SK-N-SH (cell line): ENCODE measurements at regions not wholly inside any gene's neighbourhood (a gene's known extent, or its start where the extent isn't known, plus 50 kb on each side); places are given as distances from the start of the nearest gene placed in this dataset.

Experiments
- CTCF ChIA-PET: fragments of 300-600, 350-600 bp; formaldehyde crosslinking; extraction: SDS; loops from one replicate; lab custom pipeline; 2021; lab: Yijun Ruan, JAX
- POLR2A ChIA-PET: fragments of 350-600 bp; sonication (Branson Sonifier 250); formaldehyde crosslinking; extraction: SDS; loops from one replicate; lab custom pipeline; 2020; ENCODE audit warnings: antibody characterized with exemption, inconsistent platforms; lab: Yijun Ruan, JAX
- DNase-seq: peaks from one replicate; pipeline ENCODE4 v3.0.0; 2012
- H2AFZ ChIP-seq: fragments of 200-600 bp; sonication (generic); 2 replicates; pipeline ENCODE4 v1.8.1; 2016; ENCODE audit warnings: antibody characterized with exemption, mild to moderate bottlenecking, low read depth
- H3F3A ChIP-seq: fragments of 200-600 bp; sonication (generic); replicated peaks from 2 replicates; pipeline ENCODE3; 2016; ENCODE audit warnings: antibody characterized with exemption, mild to moderate bottlenecking; ENCODE audit not compliant: insufficient read depth
- H3K27ac ChIP-seq, 2 experiments: fragments of 200-500 bp in 1 of 2; fragments of 200-600 bp in 1 of 2; sonication (Bioruptor generic) in 1 of 2; sonication (generic), shearing (Covaris generic) in 1 of 2; 2 replicates each; pipeline versions ENCODE4 v1.5.1 to v1.6.1; 2014 to 2016; ENCODE audit warnings: low read depth in 2 of 2, inconsistent platforms in 1 of 2, low read length in 1 of 2, mild to moderate bottlenecking in 1 of 2, mixed read lengths in 1 of 2
- H3K27me3 ChIP-seq: fragments of 200-600 bp; sonication (generic), shearing (Covaris generic); 2 replicates; pipeline ENCODE4 v1.6.1; 2016; ENCODE audit warnings: mixed run types; ENCODE audit not compliant: insufficient read depth
- H3K36me3 ChIP-seq, 2 experiments: fragments of 200-500 bp in 1 of 2; fragments of 200-600 bp in 1 of 2; sonication (Bioruptor generic) in 1 of 2; sonication (generic) in 1 of 2; replicated peaks in 1 of 2; 2 replicates each; pipeline versions ENCODE3 to v1.5.1; 2014 to 2016; ENCODE audit warnings: low read length in 1 of 2, mild to moderate bottlenecking in 1 of 2; ENCODE audit not compliant: insufficient read depth in 2 of 2, control insufficient read depth in 1 of 2
- H3K4me1 ChIP-seq, 2 experiments: fragments of 200-500 bp in 1 of 2; fragments of 200-600 bp in 1 of 2; sonication (Bioruptor generic) in 1 of 2; sonication (generic), shearing (Covaris generic) in 1 of 2; 2 replicates each; pipeline versions ENCODE4 v1.5.1 to v1.6.1; 2014 to 2016; ENCODE audit warnings: low read depth in 1 of 2, low read length in 1 of 2, mixed run types in 1 of 2; ENCODE audit not compliant: insufficient read depth in 2 of 2, control insufficient read depth in 1 of 2
- H3K4me2 ChIP-seq: fragments of 200-600 bp; sonication (generic), shearing (Covaris generic); 2 replicates; pipeline ENCODE4 v1.6.1; 2017; ENCODE audit warnings: mixed run types
- H3K4me3 ChIP-seq, 2 experiments: fragments of 200-500 bp in 1 of 2; fragments of 200-600 bp in 1 of 2; sonication (Bioruptor generic) in 1 of 2; sonication (generic), shearing (Covaris generic) in 1 of 2; 2 replicates each; pipeline versions ENCODE4 v1.5.1 to v1.8.1; 2014 to 2016; ENCODE audit warnings: low read depth in 2 of 2, inconsistent platforms in 1 of 2, low read length in 1 of 2, mild to moderate bottlenecking in 1 of 2, mixed read lengths in 1 of 2, moderate library complexity in 1 of 2
- H3K79me2 ChIP-seq: fragments of 200-600 bp; sonication (generic); 2 replicates; pipeline ENCODE4 v1.8.1; 2017; ENCODE audit warnings: mild to moderate bottlenecking; ENCODE audit not compliant: insufficient read depth
- H3K9ac ChIP-seq: fragments of 200-600 bp; sonication (generic); 2 replicates; pipeline ENCODE4 v1.6.1; 2017; ENCODE audit warnings: mixed run types
- H3K9me2 ChIP-seq: fragments of 200-600 bp; sonication (generic); 2 replicates; pipeline ENCODE4 v1.6.1; 2017; ENCODE audit warnings: mixed run types
- H3K9me3 ChIP-seq: fragments of 200-600 bp; sonication (generic); 2 replicates; pipeline ENCODE4 v1.6.1; 2017; ENCODE audit warnings: mixed run types, mild to moderate bottlenecking, moderate library complexity
- H4K20me1 ChIP-seq: fragments of 200-600 bp; sonication (generic); 2 replicates; pipeline ENCODE4 v1.6.1; 2017; ENCODE audit warnings: mild to moderate bottlenecking, mixed run types; ENCODE audit not compliant: insufficient read depth
- CTCF ChIP-seq: fragments of 200-600 bp; sonication (generic); IDR thresholded peaks from 2 replicates; pipeline ENCODE4 v1.6.1; 2017; ENCODE audit warnings: antibody characterized with exemption, mild to moderate bottlenecking, moderate library complexity
- ELF1 ChIP-seq: IDR thresholded peaks from 2 replicates; pipeline ENCODE4 v1.4.0; 2012
- FOXJ3 ChIP-seq: sonication (generic); formaldehyde crosslinking; IDR thresholded peaks from 2 replicates; pipeline ENCODE4 v1.5.1; 2020; ENCODE audit warnings: mild to moderate bottlenecking, missing genetic modification reagents
- GABPA ChIP-seq: IDR thresholded peaks from 2 replicates; pipeline ENCODE4 v1.4.0; 2012; ENCODE audit warnings: low read depth, mild to moderate bottlenecking
- GATA2 ChIP-seq: sonication (generic); formaldehyde crosslinking; IDR thresholded peaks from 2 replicates; pipeline ENCODE4 v1.5.0; 2020; ENCODE audit warnings: mild to moderate bottlenecking, missing genetic modification reagents
- MEF2A ChIP-seq: IDR thresholded peaks from 2 replicates; pipeline ENCODE4 v1.4.0; 2012; ENCODE audit warnings: low read depth, borderline replicate concordance
- MXI1 ChIP-seq: IDR thresholded peaks from 2 replicates; pipeline ENCODE4 v1.6.1; 2012; ENCODE audit warnings: mild to moderate bottlenecking, low read depth, low read length, improper control_type of control experiment
- NFIC ChIP-seq: IDR thresholded peaks from 2 replicates; pipeline ENCODE4 v1.4.0; 2012; ENCODE audit warnings: borderline replicate concordance
- RAD21 ChIP-seq: IDR thresholded peaks from 2 replicates; pipeline ENCODE4 v1.6.1; 2012; ENCODE audit warnings: mild to moderate bottlenecking, low read length
- RCOR1 ChIP-seq: fragments of 150-350 bp; IDR thresholded peaks from 2 replicates; pipeline ENCODE4 v1.6.1; 2017; ENCODE audit warnings: antibody characterized with exemption, low read length
- RFX5 ChIP-seq: IDR thresholded peaks from 2 replicates; pipeline ENCODE4 v1.6.1; 2012; ENCODE audit warnings: mild to moderate bottlenecking, improper control_type of control experiment, low read length
- SIN3A ChIP-seq: IDR thresholded peaks from 2 replicates; pipeline ENCODE4 v1.6.1; 2012; ENCODE audit warnings: low read depth, mild to moderate bottlenecking, low read length, moderate library complexity, borderline replicate concordance
- TAF1 ChIP-seq: IDR thresholded peaks from 2 replicates; pipeline ENCODE4 v1.6.1; 2012; ENCODE audit warnings: low read depth, mild to moderate bottlenecking, low read length, moderate library complexity, borderline replicate concordance
- TEAD4 ChIP-seq: IDR thresholded peaks from 2 replicates; pipeline ENCODE4 v1.4.0; 2012; ENCODE audit warnings: mild to moderate bottlenecking, borderline replicate concordance; ENCODE audit not compliant: insufficient read depth
- USF1 ChIP-seq: IDR thresholded peaks from 2 replicates; pipeline ENCODE4 v1.4.0; 2012; ENCODE audit warnings: low read depth, borderline replicate concordance
- YY1 ChIP-seq: IDR thresholded peaks from 2 replicates; pipeline ENCODE4 v1.4.0; 2012; ENCODE audit warnings: low read depth, mild to moderate bottlenecking
- ZBTB33 ChIP-seq: IDR thresholded peaks from 2 replicates; pipeline ENCODE4 v1.4.0; 2012; ENCODE audit warnings: low read depth, borderline replicate concordance
- WGBS: methylation state at CpG from one replicate; pipeline ENCODE4 v1.1.6; 2017; ENCODE audit warnings: low lambda C conversion rate; 5-methylcytosine and 5-hydroxymethylcytosine counted together
- TF ChIP-seq, protein P1 (sequence below): IDR thresholded peaks from 2 replicates; pipeline ENCODE4 v1.4.0; 2012; ENCODE audit warnings: low read depth
- TF ChIP-seq, protein P2 (sequence below): fragments of 150-350 bp; IDR thresholded peaks from 2 replicates; pipeline ENCODE4 v1.6.1; 2016; ENCODE audit warnings: mild to moderate bottlenecking, low read depth, low read length

- WGBS = 52% methylated on average over 11 of the region's 11 CpGs
- no peak overlapping the region for H3K4me3 ChIP-seq
- no peaks in the 10 kb centered on the region for H3F3A ChIP-seq
- H3K4me1 ChIP-seq = peaks cover 0 to 3% of the 10 kb centered on the region in 2 experiments; a peak in 1 of 4 replicates
- ChIA-PET POLR2A (no interaction called here), CTCF (no interaction called here)
- no peak overlapping the region for H2AFZ ChIP-seq
- H3K9me2 ChIP-seq = no peaks in the 10 kb centered on the region
- no peak overlapping the region for H3K27ac ChIP-seq
- H3K9ac ChIP-seq = no peak overlapping the region
- no peaks in the 10 kb centered on the region for H3K79me2 ChIP-seq
- peaks cover 27% of the 10 kb centered on the region for H3K27me3 ChIP-seq
- H3K36me3 ChIP-seq = no peaks in the 10 kb centered on the region
- TF ChIP-seq, protein P1, sequence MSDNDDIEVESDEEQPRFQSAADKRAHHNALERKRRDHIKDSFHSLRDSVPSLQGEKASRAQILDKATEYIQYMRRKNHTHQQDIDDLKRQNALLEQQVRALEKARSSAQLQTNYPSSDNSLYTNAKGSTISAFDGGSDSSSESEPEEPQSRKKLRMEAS = no peak
- TF ChIP-seq SIN3A = no peak
- TF ChIP-seq RAD21 = no peak
- no peak for TF ChIP-seq TEAD4
- no peak for TF ChIP-seq FOXJ3 (CRISPR knock-in tag)
- no peak for TF ChIP-seq GABPA
- TF ChIP-seq USF1 = no peak
- no peaks in the 10 kb centered on the region for H4K20me1 ChIP-seq
- DNase-seq = no peak
- H3K9me3 ChIP-seq = no peaks in the 10 kb centered on the region
- H3K4me2 ChIP-seq = no peak overlapping the region
These were observed 82.2 kb downstream of the RBFOX3 start for GRCh38 chr17:79528592-79529125.

- Histone ChIP-seq H3K79me2 (no peaks in the 10 kb centered on the region), H3K9me3 (no peaks in the 10 kb centered on the region), H3K27me3 (peaks cover 29% of the 10 kb centered on the region), H2AFZ (no peak overlapping the region), H4K20me1 (no peaks in the 10 kb centered on the region), H3K9ac (no peak overlapping the region), H3K27ac (no peak overlapping the region), H3K4me1 (peaks cover 0 to 3% of the 10 kb centered on the region in 2 experiments; a peak in 1 of 4 replicates), H3F3A (no peaks in the 10 kb centered on the region), H3K4me3 (no peak overlapping the region), H3K9me2 (no peaks in the 10 kb centered on the region), H3K36me3 (no peaks in the 10 kb centered on the region), H3K4me2 (no peak overlapping the region)
- ChIA-PET CTCF (interaction anchor here (0.9 to 1.0 kb wide), 5 partner anchors 8 to 111 kb away, joined by 3 to 4 read pairs (median 3); no protein-coding TSS in a partner anchor), POLR2A (no interaction called here)
- TF ChIP-seq MXI1 (no peak), ZBTB33 (no peak), RFX5 (no peak), ELF1 (no peak), YY1 (no peak), CTCF (no peak), GATA2 (CRISPR knock-in tag) (no peak), RCOR1 (no peak), MEF2A (no peak), NFIC (no peak), TAF1 (no peak)
- TF ChIP-seq, protein P2, sequence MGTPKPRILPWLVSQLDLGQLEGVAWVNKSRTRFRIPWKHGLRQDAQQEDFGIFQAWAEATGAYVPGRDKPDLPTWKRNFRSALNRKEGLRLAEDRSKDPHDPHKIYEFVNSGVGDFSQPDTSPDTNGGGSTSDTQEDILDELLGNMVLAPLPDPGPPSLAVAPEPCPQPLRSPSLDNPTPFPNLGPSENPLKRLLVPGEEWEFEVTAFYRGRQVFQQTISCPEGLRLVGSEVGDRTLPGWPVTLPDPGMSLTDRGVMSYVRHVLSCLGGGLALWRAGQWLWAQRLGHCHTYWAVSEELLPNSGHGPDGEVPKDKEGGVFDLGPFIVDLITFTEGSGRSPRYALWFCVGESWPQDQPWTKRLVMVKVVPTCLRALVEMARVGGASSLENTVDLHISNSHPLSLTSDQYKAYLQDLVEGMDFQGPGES = no peak
- no peak for DNase-seq
- 34% methylated on average over 9 of the region's 9 CpGs for WGBS
These were observed 83.5 kb downstream of the RBFOX3 start for GRCh38 chr17:79527306-79527705.
